H1 (cell line): ENCODE measurements at regions not wholly inside any gene's neighbourhood (a gene's known extent, or its start where the extent isn't known, plus 50 kb on each side); places are given as distances from the start of the nearest gene placed in this dataset.

Experiments
- PHF8 ChIP-seq: fragments of 200-600 bp; sonication (generic); conservative IDR thresholded peaks from 2 replicates; pipeline ENCODE4 v1.7.1; 2012; ENCODE audit warnings: low read depth, mild to moderate bottlenecking, inconsistent platforms, low read length, moderate library complexity

GRCh38 chr1:217211486-217211885, 419.4 kb downstream of the GPATCH2 start (continued):
- no peak for TF ChIP-seq PHF8
- TF ChIP-seq, all 59 proteins: peak for 0
